ENCODE measurements at regions not wholly inside any gene's neighbourhood (a gene's known extent, or its start where the extent isn't known, plus 50 kb on each side); places are given as distances from the start of the nearest gene placed in this dataset.
"Not testable (repeated sequence)": the region's sequence is repeated elsewhere in the genome, so short reads cannot be mapped to it uniquely, and the experiment has no call there.

DNA sequence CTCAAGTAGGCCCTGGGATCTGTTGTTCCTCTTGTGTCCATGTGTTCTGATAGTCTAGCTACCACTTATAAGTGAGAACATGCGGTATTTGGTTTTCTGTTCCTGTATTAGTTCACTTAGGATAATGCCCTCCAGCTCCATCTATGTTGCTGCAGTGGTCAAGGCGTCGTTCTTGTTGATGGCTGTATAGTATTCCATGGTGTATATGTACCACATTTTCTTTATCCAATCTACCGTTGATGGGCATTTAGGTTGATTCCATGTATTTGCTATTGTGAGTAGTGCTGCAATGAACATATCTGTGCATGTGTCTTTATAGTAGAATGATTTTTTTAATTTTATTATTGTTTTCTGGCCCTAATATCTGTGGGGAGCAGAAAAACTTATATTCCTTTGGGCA is 74.3 kb downstream of the MAT2B start:
- no peaks in the 10 kb centered on the region for H4K20me1 ChIP-seq (ENCODE audit: insufficient read depth, low read length)
- H3K4me1 Mint-ChIP-seq, result no peaks in the 10 kb centered on the region
- TF ChIP-seq, protein P1, sequence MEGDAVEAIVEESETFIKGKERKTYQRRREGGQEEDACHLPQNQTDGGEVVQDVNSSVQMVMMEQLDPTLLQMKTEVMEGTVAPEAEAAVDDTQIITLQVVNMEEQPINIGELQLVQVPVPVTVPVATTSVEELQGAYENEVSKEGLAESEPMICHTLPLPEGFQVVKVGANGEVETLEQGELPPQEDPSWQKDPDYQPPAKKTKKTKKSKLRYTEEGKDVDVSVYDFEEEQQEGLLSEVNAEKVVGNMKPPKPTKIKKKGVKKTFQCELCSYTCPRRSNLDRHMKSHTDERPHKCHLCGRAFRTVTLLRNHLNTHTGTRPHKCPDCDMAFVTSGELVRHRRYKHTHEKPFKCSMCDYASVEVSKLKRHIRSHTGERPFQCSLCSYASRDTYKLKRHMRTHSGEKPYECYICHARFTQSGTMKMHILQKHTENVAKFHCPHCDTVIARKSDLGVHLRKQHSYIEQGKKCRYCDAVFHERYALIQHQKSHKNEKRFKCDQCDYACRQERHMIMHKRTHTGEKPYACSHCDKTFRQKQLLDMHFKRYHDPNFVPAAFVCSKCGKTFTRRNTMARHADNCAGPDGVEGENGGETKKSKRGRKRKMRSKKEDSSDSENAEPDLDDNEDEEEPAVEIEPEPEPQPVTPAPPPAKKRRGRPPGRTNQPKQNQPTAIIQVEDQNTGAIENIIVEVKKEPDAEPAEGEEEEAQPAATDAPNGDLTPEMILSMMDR (IDR thresholded peaks at IDR 0.05), result no peak
- H3K9ac ChIP-seq (ENCODE audit: insufficient read depth, low read length, poor library complexity, severe bottlenecking), result no peak overlapping the region
- H3K36me3 Mint-ChIP-seq, result no peaks in the 10 kb centered on the region
- H3K4me1 ChIP-seq (ENCODE audit: control insufficient read depth in 1 of 2, insufficient read depth in 2 of 2, low read length in 2 of 2), result no peaks in the 10 kb centered on the region
- H3K4me3 Mint-ChIP-seq, result no peak overlapping the region
- DNase-seq, result no peak
- H3K4me3 ChIP-seq (replicated peaks in 1 of 3; ENCODE audit: low read depth in 2 of 3, low read length in 3 of 3), result no peak overlapping the region
- H3K27me3 ChIP-seq (ENCODE audit: control insufficient read depth in 2 of 2, insufficient read depth in 2 of 2, low read length in 2 of 2), result no peaks in the 10 kb centered on the region
- peaks cover 0 to 10% (median 3%) of the 10 kb centered on the region in 7 donors for H3K9me3 Mint-ChIP-seq
- H2AFZ ChIP-seq (ENCODE audit: insufficient read depth, low read depth, low read length, poor library complexity, severe bottlenecking), result no peak overlapping the region
- no peaks in the 10 kb centered on the region for H3K9me3 ChIP-seq (replicated peaks in 1 of 2; ENCODE audit: control insufficient read depth in 1 of 2, insufficient read depth in 1 of 2, low read length in 2 of 2)
- H3K36me3 ChIP-seq (replicated peaks in 1 of 2; ENCODE audit: control insufficient read depth in 1 of 2, insufficient read depth in 2 of 2, low read length in 2 of 2), result no peaks in the 10 kb centered on the region
- no peaks in the 10 kb centered on the region for H3K79me2 ChIP-seq (ENCODE audit: insufficient read depth, low read length)
- H3K27ac Mint-ChIP-seq, result no peak overlapping the region
- WGBS (ENCODE audit: insufficient coverage), result no CpG with 5 or more reads among the region's 4 CpGs
- no peak overlapping the region for H3K27ac ChIP-seq (ENCODE audit: low read depth in 1 of 2, low read length in 2 of 2)
- intact Hi-C loops (cut with micrococcal nuclease), result no loop called here
- H3K27me3 Mint-ChIP-seq (ENCODE audit: low read depth in 3 of 3), result peaks cover 0 to 5% (median 2%) of the 10 kb centered on the region in 3 donors
- no peak overlapping the region for H3K4me2 ChIP-seq (replicated peaks; ENCODE audit: extremely low read depth, low read length, poor library complexity, severe bottlenecking)

DNA sequence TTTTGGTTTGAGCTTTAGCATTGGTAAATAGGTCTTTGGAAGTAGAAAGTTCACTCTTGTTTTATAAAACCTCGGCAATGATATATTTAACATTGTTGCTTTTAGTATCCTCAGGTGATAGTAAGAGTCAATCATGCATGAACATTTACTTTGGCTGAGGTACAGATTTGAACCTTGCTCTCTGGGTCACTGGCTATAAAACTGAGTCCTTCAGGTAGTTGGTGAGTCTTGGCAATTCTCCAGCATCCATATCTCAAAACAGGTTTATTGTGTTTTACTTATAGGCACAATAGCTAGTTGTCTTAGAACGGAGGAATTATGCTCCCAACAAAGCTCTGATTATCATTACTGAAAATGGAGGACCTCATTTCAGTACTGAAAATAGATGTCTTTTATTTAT is 75.1 kb downstream of the MAT2B start:
- no peak for DNase-seq
- H3K4me1 Mint-ChIP-seq, result no peaks in the 10 kb centered on the region
- no peak overlapping the region for H3K4me3 Mint-ChIP-seq
- H3K4me1 ChIP-seq (ENCODE audit: control insufficient read depth in 1 of 2, insufficient read depth in 2 of 2, low read length in 2 of 2), result no peaks in the 10 kb centered on the region
- no peaks in the 10 kb centered on the region for H3K36me3 ChIP-seq (replicated peaks in 1 of 2; ENCODE audit: control insufficient read depth in 1 of 2, insufficient read depth in 2 of 2, low read length in 2 of 2)
- peak overlapping the region in 1 of 7 donors; percentile 54 for H3K27ac Mint-ChIP-seq
- TF ChIP-seq, protein P1 (IDR thresholded peaks at IDR 0.05), result no peak
- H3K4me3 ChIP-seq (replicated peaks in 1 of 3; ENCODE audit: low read depth in 2 of 3, low read length in 3 of 3), result no peak overlapping the region
- no peaks in the 10 kb centered on the region for H3K27me3 ChIP-seq (ENCODE audit: control insufficient read depth in 2 of 2, insufficient read depth in 2 of 2, low read length in 2 of 2)
- H3K9me3 Mint-ChIP-seq, result peaks cover 0 to 10% (median 3%) of the 10 kb centered on the region in 7 donors
- WGBS (ENCODE audit: insufficient coverage), result no CpG with 5 or more reads among the region's 2 CpGs
- H3K27ac ChIP-seq (ENCODE audit: low read depth in 1 of 2, low read length in 2 of 2), result no peak overlapping the region
- intact Hi-C loops (cut with micrococcal nuclease), result no loop called here
- H3K79me2 ChIP-seq (ENCODE audit: insufficient read depth, low read length), result no peaks in the 10 kb centered on the region
- H3K27me3 Mint-ChIP-seq (ENCODE audit: low read depth in 3 of 3), result peaks cover 0 to 4% (median 2%) of the 10 kb centered on the region in 3 donors
- no peak overlapping the region for H2AFZ ChIP-seq (ENCODE audit: insufficient read depth, low read depth, low read length, poor library complexity, severe bottlenecking)
- H3K9ac ChIP-seq (ENCODE audit: insufficient read depth, low read length, poor library complexity, severe bottlenecking), result no peak overlapping the region
- no peaks in the 10 kb centered on the region for H3K36me3 Mint-ChIP-seq
- H3K9me3 ChIP-seq (replicated peaks in 1 of 2; ENCODE audit: control insufficient read depth in 1 of 2, insufficient read depth in 1 of 2, low read length in 2 of 2), result no peaks in the 10 kb centered on the region
- no peak overlapping the region for H3K4me2 ChIP-seq (replicated peaks; ENCODE audit: extremely low read depth, low read length, poor library complexity, severe bottlenecking)
- no peaks in the 10 kb centered on the region for H4K20me1 ChIP-seq (ENCODE audit: insufficient read depth, low read length)

DNA sequence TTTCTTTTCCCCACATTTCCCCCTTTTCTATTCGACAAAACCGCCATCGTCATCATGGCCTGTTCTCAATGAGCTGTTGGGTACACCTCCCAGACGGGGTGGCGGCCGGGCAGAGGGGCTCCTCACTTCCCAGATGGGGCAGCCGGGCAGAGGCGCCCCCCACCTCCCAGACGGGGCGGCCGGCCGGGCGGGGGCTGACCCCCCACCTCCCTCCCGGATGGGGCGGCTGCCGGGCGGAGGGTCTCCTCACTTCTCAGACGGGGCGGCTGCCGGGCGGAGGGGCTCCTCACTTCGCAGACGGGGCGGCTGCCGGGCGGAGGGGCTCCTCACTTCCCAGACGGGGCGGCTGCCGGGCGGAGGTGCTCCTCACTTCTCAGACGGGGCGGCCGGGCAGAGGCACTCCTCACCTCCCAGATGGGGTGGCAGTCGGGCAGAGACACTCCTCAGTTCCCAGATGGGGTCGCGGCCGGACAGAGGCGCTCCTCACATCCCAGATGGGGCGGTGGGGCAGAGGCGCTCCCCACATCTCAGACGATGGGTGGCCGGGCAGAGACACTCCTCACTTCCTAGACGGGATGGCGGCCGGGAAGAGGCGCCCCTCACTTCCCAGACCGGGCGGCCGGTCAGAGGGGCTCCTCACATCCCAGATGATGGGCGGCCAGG is 78.2 kb downstream of the MAT2B start:
- H3K4me2 ChIP-seq (replicated peaks; ENCODE audit: extremely low read depth, low read length, poor library complexity, severe bottlenecking); H3K27ac Mint-ChIP-seq; H3K27me3 Mint-ChIP-seq (ENCODE audit: low read depth in 3 of 3); H3K4me1 Mint-ChIP-seq; H4K20me1 ChIP-seq (ENCODE audit: insufficient read depth, low read length); DNase-seq; H2AFZ ChIP-seq (ENCODE audit: insufficient read depth, low read depth, low read length, poor library complexity, severe bottlenecking); H3K4me3 ChIP-seq (replicated peaks in 1 of 3; ENCODE audit: low read depth in 2 of 3, low read length in 3 of 3); H3K27ac ChIP-seq (ENCODE audit: low read depth in 1 of 2, low read length in 2 of 2); H3K36me3 Mint-ChIP-seq; H3K4me3 Mint-ChIP-seq; H3K79me2 ChIP-seq (ENCODE audit: insufficient read depth, low read length); H3K27me3 ChIP-seq (ENCODE audit: control insufficient read depth in 2 of 2, insufficient read depth in 2 of 2, low read length in 2 of 2); H3K36me3 ChIP-seq (replicated peaks in 1 of 2; ENCODE audit: control insufficient read depth in 1 of 2, insufficient read depth in 2 of 2, low read length in 2 of 2); H3K9ac ChIP-seq (ENCODE audit: insufficient read depth, low read length, poor library complexity, severe bottlenecking); H3K9me3 ChIP-seq (replicated peaks in 1 of 2; ENCODE audit: control insufficient read depth in 1 of 2, insufficient read depth in 1 of 2, low read length in 2 of 2); intact Hi-C loops (cut with micrococcal nuclease); H3K4me1 ChIP-seq (ENCODE audit: control insufficient read depth in 1 of 2, insufficient read depth in 2 of 2, low read length in 2 of 2): not testable (repeated sequence)
- H3K9me3 Mint-ChIP-seq, result peaks cover 0 to 15% (median 4%) of the 10 kb centered on the region in 7 donors
- WGBS (ENCODE audit: insufficient coverage), result no CpG with 5 or more reads among the region's 50 CpGs

All from CD14-positive monocyte (primary cell).